Colon (tissue), 2 donors: ENCODE measurements at regions not wholly inside any gene's neighbourhood (a gene's known extent, or its start where the extent isn't known, plus 50 kb on each side); places are given as distances from the start of the nearest gene placed in this dataset.

ENCODE experiments used
- FAIRE-seq: peaks from 2 replicates; lab custom pipeline; 2012; peaks lifted over from hg19 to GRCh38; lab: Jason Lieb, UNC
- donor health status: control.
- donor health status: control.

DNA sequence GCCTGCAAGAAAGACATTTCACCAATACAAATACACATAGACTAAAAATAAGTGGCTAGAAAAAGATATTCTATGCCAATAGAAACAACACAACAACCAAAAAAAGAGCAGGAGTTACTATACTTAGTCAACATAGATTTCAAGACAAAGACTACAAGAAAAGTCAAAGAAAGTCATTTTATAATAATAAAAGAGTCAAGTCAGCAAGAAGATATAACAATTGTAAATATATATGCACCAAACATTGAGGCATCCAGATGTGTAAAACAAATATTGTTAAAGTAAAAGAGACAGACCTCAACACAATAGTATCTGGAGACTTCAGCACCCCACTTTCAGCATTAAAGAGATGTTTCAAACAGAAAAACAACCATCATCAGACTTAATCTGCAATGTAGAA, 104.6 kb downstream of the AMY1C start:
- FAIRE-seq = no peak

DNA sequence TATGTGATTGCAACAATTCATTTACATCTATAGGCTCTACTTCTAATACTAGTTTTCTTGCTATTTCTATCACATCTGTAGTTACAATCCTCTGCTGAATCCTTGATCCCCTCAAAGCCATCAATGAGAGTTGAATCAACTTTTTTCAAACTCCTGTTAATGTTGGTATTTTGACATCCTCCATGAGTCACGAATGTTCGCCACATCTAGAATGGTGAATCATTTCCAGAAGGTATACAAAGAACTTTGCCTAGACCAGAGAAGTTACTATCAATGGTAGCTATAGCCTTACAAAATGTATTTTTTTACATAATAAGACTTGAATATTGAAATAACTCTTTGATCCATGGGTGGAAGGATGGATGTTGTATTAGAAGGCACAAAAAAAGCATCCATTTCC, 110.0 kb downstream of the AMY1C start:
- no peak for FAIRE-seq

DNA sequence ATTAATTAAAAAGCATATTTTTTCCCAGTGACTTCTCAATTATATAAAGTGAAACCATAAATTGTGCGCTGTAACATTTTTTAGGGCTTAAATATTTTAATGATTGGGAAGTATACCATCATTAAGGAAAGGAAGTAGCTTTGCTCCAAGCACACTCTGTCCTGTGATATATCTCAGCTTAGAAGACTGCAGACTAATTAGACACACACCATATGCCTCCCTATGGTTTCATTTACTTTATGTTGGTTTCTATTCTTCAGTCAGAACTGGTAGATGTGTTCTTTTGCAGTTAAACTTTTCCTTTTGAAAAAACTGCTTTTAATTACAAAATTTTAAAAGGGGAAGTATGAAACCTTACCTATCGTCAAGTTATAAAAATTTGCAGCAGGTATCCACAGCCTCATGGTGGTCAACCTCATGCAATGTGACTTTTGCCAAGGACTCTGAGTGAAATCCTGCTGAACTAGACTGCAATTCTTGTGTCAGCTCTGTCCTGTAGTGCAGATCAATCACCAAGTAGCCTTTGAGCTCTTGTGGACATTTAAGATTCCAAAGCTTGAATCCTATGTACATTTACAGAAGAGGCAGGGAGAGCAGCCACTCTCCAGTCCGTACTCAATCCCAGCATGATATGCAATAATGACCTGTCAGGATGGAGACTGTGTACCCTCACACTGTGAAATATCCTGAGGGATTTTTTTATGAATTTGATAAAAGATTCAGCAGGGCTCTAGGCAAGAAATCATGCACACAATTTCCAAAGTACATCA, 149.1 kb downstream of the AMY1C start:
- no peak for FAIRE-seq

DNA sequence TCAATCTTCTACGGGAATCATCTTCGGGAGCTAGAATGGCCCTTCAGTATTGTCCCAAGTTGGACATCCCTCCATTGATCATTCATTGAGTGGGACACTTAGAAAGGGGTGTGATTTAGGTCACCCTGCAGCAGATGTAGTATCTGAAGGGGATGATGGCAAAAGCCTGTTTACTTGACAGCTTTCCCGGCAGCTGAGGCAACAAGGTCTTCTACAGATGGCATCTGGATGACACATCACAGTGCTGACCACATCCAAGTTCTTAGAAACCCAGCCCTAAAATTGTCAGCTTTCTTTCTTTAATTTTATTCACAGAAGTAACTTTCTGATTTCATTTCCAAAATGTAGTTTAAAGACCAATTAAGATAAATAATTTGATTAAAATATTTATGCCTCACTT, 150.3 kb downstream of the AMY1C start:
- FAIRE-seq = no peak

DNA sequence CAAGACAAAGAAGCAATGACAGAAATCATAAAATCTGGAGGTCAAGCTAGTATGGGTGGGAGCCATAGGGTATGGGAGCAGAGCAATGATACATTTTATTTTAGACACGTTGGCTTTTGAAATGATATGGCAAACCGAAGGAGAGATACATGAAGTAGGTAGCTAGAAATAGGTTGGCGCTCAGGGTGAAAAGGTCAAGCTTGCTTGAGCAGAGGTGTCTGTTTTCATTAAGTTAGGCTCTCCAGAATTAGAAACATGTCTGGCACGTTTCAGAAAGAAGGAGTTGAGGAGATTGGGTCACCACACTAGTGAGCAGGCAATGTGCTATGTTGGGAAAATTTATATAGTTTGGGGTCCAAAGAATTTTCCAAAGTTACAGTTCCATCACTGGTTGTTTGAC, 151.4 kb downstream of the AMY1C start:
- FAIRE-seq = no peak

DNA sequence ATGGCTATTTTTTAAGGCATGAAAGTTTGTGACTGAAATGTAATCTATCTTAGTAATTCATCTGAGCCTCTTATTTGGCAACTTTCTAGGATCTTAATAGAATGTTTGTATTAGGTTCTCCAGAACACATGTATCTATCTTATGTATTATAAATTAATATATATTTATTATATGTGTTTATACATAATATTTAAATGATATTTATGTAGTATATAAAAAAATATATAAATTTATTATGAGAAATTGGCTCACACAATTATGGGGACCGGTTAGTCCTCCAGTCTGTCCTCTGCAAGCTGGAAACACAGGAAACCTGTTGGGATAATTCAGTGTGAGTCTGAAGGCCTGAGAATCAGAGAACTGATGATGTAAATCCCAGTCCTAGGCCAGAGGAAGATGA, 155.7 kb downstream of the AMY1C start:
- no peak for FAIRE-seq

DNA sequence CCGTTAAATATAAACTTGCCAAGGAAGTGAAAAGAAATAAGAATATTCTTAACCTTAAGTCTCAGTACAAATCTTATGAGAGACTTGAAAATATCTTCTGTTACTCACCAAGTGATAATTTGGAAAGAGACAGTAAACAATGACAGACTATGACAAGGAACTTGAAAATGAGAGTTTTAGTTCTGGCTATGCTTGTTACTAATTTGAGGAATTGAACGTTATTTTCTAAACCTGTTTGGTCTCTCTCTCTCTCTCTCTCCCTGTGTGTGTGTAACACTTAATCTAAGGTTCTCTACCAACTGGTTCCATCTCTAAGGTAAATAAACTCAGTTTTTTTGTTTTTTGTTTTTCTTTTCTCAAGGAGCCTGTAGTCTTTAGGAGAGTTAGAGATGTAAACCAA, 161.8 kb downstream of the AMY1C start:
- FAIRE-seq = no peak

DNA sequence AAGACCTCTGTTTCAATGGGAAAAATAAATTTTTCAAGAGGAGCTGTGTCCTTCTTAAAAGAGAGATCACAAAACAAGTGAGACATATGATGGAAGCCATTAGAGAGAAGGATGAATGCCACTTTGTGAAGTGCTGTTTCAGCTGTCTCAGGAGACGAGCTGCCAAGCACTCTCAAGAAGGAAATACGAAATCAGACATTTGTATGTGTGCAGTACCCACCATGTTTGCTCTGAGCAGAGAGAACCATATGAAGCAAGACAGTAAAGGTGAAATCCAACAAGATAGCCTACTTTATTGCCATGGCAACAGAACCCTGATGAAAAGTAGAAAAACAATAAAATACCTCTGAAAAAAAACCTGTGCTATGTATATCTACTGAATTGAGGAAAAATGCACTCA, 168.1 kb downstream of the AMY1C start:
- no peak for FAIRE-seq

DNA sequence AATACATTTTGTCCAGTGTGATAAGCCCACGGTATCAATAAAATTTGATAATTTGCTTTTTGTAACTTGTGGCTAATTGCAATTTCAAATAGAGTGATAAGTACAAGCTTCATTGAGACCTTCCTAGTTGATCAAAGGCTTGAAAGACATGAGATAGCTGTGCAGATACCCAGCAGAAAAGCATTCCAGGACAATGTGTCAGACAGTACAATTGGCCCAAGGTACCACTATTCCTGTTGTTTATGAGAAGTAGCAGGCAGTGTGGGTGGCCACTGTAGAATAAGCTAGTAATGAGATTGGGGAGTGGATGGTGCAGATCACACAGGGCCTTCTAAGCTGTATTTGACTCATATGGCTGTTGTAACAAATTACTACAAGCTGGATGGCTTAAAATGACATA, 182.2 kb downstream of the AMY1C start:
- FAIRE-seq = no peak

DNA sequence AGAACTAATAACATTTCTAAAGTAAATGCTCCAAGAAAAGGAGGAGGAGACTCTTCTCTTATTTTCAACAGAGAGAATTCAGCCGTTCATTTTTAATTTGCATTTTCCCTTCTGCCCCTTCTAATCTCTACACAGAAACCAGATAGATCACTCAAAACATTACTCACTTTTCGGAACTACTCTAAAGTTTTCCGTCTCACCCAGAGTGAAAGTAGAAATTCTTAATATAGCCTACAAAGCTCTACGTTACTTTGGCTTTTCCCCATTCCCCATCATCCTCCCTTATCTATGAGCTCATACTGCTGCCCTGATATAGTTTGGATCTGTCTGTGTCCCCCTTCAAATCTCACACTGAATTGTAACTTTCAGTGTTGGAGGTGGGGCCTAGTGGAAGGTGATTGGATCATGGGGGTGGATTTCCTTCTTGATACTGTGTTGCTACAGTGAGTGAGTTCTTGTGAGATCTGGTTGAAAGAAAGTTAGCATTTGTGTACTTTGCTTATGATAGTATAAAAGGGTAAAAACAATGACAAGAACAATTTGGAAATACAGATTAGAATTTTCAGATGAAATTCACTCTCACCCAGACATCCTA, 188.2 kb downstream of the AMY1C start:
- no peak for FAIRE-seq

DNA sequence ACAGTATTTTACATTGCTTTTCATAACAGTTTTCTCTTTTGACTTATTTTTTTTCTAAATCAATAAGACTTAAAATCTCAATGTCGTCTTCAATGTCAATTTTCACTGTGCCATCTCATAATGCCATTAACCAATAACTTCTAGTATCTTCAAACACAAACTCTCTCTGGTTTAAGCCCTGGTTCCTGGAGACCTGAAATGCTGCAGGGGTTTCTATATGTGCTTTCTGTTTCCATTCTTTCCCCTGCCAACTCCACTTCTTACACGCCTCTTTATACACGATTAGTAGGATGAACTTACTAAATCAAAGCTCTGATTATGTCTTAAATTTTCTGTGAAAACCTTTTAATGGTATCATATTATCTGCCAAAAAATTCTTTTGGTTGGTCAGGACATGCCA, 191.4 kb downstream of the AMY1C start:
- FAIRE-seq = no peak

DNA sequence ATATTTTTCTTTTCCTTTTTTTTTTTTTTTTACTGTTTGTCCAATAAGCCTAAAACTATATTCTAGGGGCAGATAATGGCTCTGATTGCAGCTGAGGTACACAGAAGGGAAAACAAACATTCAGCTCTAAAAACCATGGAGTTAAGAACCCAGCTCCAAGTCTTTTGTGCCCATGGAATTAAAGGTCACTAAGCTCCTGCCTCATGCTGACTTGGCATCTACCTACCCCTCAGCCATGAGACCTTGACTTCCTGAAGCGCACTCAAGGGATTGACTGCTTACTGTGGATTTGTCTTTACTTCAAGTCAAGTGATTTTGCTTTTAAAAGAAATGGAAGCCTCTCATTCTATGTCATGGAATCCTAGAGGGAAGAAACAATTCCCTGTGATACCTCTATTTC, 192.3 kb downstream of the AMY1C start:
- FAIRE-seq = no peak

DNA sequence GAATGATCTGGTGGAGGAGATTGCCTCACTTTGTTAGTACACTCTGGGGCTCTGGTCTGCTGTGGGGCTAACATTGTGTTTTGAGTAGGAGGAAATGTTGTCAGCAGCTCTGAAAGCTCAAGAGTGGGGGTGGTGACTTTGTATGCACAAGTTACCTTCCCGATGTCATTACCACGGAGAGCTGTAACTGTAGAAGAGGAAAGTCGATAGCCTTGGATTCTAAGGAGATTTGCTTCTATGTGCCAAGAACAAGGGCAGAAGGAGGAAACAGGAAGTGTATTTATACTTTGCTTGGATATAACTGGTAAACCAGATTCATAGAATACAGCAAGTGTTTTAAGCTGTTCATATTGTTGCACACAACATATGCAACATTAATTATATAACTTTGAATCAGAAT, 196.1 kb downstream of the AMY1C start:
- FAIRE-seq = no peak

DNA sequence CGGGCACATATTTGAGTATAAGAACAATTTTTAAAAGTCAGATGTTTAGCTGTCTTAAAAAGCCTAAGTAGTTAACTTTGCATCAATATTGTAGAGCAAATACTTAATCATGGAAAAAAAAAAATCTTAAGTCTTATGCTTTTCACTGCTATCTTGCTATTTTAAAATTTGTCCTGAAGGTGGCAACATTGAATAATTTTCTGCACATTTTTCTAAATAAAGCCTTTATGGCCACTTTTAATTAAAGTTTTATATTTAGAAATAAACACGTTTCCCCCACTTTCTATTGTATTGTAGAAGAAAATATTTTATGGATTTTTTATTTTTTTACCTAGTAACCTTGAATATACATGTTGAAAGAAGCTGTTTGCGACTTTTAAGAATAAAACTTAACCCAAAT, 198.8 kb downstream of the AMY1C start:
- peak; percentile 83 for FAIRE-seq

DNA sequence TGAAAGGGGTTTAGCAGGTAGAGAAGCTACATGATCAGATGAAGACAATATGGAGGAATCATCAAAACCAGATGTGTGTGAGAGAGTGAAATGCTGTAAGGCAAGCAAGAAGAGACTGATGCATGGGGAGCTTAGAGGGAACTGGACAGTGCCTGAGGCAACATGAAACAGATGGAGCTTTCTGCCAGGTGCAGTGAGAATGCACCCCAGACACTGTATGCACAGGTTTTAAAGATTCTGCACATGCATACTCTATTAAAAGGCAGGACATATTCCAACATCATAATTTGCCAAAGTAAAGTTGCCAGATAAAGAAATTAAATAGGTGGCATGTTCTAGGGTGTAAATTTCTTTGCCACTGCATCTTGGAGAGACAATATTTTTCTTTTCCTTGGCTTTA, 200.1 kb downstream of the AMY1C start:
- no peak for FAIRE-seq

DNA sequence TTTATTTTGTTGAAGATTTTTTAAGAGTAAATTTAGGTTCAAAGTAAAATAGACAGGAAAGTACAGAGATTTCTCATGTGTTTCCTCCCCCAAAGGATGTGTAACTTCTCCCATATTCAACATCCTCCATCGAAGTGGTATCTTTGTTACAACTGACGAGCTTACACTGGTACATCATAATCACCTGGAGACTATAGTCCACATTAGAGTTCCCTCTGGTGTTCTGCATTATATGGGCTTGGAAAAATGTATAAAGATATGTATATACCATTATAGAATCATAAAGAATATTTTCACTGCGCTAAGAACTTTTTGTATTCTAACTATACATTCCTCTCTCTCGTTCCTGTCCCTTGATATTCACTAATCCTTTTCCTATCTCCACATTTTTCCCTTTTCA, 203.7 kb downstream of the AMY1C start:
- no peak for FAIRE-seq

DNA sequence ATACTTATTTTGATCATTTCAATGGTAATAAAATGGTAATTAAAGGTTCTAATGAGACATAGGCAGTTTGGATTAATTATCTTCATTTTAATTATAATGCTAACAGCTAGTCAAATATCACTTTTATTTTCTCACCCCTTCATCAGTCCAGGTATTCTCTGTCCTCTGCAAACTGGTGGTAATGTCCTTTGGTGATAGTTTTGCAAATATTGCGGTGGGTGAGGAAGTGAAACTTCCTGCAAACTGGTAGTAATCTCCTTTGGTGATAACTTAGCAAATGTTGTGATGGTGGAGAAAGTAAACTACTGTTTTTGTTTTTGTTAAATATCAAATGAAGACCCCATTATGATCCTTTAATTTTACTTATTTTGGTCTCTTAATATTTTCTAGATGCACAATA, 209.0 kb downstream of the AMY1C start:
- no peak for FAIRE-seq

DNA sequence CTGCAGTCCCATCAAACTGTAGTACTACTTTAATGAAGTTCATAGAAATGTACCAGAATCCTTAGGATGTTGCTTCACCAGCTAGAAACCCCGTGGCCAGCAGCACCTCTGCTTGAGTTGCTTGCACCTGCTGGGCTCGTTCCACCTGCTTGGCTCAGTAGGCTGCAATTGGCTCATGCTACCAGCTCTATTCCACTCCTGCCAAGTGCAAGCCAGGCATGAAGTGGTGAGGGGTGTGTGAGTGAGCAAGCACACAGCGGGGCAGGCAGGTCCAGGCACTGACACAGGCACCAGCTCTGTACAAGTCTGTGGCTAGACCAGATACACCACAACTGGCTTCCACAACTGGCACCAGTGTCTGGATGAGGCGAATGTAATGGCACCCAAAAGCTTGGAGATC, 209.9 kb downstream of the AMY1C start:
- FAIRE-seq = no peak

DNA sequence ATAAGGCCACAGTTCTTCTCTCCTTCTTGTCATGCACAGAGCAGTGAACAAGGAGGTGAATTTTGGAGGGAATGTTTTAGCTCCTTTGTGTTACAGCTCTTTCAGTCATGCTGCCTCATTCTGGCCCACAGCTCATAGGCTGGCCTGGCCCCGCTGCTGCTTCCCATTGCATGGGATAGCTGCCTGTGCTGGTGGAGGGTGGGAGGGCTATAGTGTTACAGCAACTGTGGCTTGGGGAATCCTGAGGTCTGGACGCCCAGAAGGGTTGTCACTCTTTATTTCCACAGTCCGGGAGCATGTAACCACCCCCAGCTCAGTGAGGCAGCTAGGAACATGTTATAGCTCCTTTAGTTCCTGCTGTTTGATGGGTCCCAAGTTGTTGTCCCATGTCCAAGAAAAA, 210.3 kb downstream of the AMY1C start:
- no peak for FAIRE-seq

DNA sequence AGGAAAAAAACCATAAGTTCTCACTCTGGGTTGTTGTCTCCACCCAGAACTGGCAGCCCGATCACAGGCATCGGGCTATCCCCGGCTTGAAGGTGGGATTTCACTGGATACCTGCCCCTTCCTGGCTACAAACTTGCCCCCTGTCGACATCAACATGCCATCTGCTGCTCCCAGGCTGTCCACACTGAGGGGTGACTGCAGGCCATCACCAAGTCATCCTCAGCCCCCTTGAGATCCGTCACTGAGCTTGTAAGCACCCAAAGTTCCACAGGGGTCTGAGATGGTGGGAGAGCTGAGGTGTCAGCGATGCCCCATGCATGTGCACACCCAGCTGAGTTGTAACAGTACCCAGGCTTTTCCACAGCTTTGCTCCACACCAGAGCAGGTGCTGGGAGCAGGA, 211.0 kb downstream of the AMY1C start:
- no peak for FAIRE-seq

DNA sequence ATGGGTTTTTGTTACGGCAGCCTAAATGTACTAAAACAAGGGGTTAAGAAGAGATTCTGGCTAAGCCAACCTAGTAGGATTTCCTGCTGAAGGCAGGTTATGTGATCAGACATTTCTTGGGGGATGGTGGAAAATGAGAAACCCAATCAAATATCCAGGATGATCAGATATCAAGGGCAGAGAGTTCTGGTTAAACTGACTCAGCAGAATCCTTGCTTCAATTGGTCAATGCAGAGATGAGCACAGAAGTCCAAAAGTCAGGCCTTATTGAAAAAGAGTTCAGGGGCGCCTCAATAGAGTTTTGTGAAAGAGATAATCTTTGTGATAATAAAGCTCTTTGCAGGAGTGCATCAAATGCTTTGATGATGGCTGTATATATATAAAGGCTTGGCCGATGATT, 237.1 kb downstream of the AMY1C start:
- no peak for FAIRE-seq

DNA sequence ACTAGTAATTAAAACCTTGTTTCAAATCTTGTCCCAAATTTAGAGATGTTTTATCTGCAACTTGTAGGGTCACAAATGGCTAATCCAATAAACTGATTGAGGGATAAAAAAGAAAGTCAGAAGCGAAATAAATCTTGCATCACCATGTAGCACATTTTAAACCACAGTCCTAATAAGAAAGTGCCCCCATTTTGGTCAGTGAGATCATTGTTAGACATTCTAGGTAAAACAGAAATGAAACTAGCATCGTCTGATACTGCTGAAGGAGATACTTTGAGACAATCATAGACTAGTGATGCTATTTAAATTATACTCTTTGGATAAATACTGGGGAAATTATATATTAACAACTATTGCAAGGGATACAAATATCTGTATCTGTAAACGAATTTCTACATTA, 247.9 kb downstream of the AMY1C start:
- FAIRE-seq = no peak

DNA sequence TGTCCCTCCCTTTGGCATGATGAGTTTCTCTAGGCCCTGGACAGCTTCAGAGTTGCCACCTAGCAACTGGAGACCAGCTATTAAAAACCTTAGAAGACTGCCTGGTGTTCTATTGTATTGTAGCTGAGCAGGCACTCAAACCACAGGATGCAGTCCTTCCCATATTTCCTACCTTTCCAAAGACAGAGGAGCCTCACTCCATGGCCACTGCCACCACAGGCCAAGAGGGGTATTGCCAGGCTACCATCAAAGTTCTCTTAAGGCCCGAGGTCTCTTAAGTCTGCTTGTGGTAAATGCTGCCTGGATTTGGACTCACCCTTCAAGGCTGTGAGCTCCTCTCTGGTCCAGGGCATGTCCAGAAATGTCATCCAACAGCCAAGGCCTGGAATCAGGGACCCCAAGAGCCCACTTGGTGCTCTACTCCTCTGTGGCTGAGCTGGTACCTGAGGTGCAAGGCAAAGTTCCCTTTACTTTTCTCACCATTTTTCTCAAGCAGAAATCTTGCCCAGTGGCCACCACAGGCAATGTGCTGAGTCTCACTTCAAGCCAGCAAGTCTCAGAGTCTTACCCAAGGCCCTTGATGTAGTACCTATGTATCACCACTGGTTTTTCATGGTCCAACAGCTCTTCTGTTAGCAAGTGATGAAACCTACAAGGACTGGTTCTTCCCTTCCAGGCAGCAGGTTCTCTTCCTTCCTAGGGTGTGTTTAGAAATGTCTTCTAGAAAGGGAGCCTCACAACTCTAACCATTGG, 269.4 kb downstream of the AMY1C start:
- FAIRE-seq = no peak

DNA sequence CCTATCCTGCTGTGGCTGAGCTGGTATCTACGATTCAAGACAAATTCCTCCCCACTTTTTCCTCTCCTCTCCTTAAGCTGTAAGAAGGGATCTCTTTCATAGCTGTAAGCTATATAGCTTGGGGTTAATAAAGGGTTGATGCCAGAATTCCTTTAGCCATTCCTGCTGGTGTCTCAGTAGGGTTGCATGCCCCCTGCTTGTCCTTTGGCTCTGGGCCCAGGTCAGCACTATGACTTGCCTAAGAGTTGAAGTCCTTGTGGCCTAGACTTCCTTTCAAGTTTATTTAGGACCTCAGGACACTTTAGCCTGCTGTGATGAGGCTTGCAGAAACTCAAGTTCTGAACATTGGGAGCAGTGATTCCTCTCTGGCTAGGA, 270.0 kb downstream of the AMY1C start:
- no peak for FAIRE-seq
